Fibroblast of mammary gland (primary cell): ENCODE measurements at regions not wholly inside any gene's neighbourhood (a gene's known extent, or its start where the extent isn't known, plus 50 kb on each side); places are given as distances from the start of the nearest gene placed in this dataset.

Experiments used
- DNase-seq: peaks from one replicate; pipeline ENCODE4 v3.0.0-alpha.2; 2010; ENCODE audit warnings: low read depth
- H3K4me3 ChIP-seq: 2 replicates; pipeline ENCODE4 v1.5.1; 2011; ENCODE audit warnings: low read depth, mild to moderate bottlenecking, low read length, moderate library complexity; ENCODE audit not compliant: control insufficient read depth
- TF ChIP-seq, protein P1 (sequence below): conservative IDR thresholded peaks from 2 replicates; pipeline ENCODE4 v1.5.1; 2011; ENCODE audit warnings: low read depth, low read length, inconsistent platforms; ENCODE audit not compliant: control insufficient read depth, insufficient read depth

DNA sequence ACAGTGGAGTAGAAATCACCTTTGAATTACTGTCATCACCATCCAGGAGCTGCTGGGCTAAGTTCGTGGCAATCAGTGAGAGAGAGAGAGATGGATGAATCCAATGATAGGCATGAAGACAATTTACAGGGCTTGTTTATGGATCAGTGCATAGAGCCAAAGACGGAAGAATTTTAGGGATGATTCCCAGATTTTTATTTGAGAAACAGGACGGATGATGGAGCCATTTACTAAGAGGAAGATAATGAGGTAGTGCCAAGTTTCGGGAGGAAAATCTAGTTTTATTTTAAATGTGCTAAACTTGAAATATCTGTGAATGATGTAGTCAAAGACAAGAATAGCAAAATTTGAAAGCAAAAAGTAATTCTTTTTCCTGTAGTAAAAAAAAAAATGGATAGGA is 394.2 kb upstream of the PAPPA start:
- no peak overlapping the region for H3K4me3 ChIP-seq
- TF ChIP-seq, protein P1, sequence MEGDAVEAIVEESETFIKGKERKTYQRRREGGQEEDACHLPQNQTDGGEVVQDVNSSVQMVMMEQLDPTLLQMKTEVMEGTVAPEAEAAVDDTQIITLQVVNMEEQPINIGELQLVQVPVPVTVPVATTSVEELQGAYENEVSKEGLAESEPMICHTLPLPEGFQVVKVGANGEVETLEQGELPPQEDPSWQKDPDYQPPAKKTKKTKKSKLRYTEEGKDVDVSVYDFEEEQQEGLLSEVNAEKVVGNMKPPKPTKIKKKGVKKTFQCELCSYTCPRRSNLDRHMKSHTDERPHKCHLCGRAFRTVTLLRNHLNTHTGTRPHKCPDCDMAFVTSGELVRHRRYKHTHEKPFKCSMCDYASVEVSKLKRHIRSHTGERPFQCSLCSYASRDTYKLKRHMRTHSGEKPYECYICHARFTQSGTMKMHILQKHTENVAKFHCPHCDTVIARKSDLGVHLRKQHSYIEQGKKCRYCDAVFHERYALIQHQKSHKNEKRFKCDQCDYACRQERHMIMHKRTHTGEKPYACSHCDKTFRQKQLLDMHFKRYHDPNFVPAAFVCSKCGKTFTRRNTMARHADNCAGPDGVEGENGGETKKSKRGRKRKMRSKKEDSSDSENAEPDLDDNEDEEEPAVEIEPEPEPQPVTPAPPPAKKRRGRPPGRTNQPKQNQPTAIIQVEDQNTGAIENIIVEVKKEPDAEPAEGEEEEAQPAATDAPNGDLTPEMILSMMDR: no peak
- DNase-seq: no peak

DNA sequence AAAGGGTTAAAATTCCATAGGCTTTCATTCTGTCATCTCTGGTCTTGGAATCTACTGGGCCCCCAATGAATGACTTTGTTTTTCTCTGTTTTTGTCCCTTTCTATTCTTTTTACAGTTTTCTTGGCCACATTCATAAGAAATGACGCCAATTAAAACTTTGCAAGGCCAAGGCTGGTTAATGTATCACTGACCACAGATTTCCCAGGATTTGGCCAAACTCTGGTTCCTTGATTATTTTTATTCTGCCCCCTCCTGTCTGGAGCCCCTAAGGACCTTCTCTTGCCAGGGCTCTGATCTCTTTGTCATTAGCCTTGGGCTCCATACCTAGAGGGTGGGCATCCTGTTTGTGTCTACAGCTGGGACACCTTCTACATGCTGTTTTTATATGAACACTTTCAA is 388.9 kb upstream of the PAPPA start:
- no peak for DNase-seq
- TF ChIP-seq, protein P1: no peak
- H3K4me3 ChIP-seq: no peak overlapping the region

DNA sequence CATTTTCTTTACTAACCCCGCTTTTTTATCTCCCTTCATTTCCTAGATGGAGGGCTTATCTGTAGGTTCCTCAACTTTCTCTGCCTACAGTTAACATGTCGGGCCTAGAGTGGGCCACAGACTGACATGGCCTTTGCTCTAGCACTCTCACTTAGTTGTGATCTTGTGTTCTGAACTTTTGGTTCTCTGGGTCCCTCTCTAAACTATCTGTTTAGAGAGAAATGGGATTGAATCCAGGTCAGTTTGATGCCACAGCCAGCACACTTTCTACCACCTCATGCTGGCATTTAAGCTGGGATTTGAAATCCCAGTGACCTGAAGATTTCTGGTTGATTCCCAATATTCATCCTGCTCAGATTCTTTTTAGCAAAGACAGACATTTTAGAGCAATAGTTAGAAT is 388.5 kb upstream of the PAPPA start:
- H3K4me3 ChIP-seq: no peak overlapping the region
- TF ChIP-seq, protein P1: no peak
- no peak for DNase-seq

DNA sequence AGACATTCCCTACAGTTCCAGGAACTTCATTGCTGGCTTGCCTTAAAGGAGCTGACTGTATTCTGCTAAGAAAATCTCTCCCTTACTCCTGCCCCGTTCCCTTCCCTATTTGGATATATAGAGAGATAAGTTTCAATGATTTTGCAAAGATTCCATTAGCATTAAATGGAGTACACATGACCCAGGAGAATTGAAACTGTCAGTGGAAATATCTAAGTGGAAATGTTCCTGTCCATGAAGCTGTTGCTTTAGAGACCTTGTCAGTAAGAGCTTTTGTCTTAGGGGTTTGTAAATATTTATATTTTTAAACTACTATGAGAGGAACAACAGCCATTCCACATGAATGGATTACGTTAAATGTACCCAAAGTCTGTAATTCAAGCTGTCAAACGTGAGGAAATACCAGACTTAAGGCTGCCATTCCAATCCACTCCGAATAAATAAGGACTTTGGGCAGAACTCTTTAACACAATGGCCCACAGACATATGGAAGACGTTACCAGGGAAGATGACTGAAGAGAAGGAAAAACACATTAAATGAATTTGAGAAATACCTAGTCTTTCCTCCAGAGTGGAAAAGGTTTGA is 387.1 kb upstream of the PAPPA start:
- TF ChIP-seq, protein P1: no peak
- no peak overlapping the region for H3K4me3 ChIP-seq
- no peak for DNase-seq

DNA sequence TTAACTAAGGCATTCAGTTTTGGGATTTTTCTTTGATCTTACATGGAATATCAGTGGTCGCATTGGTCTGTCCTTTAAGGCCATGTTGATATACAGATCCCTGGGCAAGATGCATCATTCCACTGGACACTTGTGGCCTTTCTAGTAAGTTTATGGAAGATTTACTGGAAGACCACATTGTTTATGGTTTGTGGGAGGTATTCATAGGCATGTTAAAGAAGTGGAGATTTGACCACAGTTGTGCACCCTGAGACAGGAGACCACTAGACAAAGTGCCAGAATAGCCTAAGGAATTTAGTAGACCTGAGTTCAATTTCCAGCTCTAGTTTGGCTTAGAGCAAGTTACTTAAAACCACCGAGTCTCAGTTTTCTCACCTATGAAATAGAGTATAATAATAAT is 383.1 kb upstream of the PAPPA start:
- H3K4me3 ChIP-seq: no peak overlapping the region
- DNase-seq: no peak
- TF ChIP-seq, protein P1: no peak

DNA sequence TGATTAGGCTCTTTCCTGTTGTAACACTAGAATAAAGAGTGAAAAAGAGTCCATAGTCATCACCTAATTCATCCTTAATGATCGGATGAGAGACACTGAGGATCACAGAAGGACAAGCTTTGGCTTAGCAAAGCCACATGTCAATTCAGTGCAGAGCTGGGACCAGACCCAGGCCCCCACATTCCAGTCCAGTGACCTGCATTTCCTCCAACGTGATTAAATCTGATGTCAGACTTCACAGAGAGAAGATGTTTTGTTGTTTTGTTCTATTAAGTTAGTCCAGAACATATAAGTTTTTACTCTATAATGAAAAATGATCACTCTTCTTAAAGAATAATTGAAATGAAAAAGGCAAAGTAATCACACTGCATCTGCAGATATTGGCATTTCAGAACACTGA is 377.9 kb upstream of the PAPPA start:
- TF ChIP-seq, protein P1: no peak
- DNase-seq: peak; percentile 50
- no peak overlapping the region for H3K4me3 ChIP-seq

DNA sequence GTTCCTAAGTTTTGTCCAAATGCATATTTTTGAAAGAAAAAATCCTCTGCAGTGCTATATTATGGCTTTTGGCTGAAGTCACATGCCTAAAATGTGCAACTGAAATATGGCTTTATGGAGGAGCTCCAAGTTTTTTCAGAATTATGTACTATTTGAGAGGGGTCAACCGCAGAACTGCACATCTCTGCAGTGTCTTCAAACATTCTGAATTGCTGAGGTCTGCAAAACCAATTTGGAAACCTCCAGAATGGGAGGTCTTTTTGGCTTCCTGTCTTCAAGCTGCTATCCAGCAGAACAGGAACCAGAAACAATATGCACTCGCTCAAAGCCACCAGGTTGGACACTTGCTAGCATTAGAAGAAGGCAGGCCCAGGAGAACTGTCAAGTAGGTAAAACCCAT is 376.0 kb upstream of the PAPPA start:
- no peak for DNase-seq

More for the DNA sequence above, 376.0 kb upstream of the PAPPA start:
- H3K4me3 ChIP-seq: no peak overlapping the region
- TF ChIP-seq, protein P1: no peak
